ENCODE measurements at regions not wholly inside any gene's neighbourhood (a gene's known extent, or its start where the extent isn't known, plus 50 kb on each side); places are given as distances from the start of the nearest gene placed in this dataset.
"Not testable (repeated sequence)": the region's sequence is repeated elsewhere in the genome, so short reads cannot be mapped to it uniquely, and the experiment has no call there.

DNA sequence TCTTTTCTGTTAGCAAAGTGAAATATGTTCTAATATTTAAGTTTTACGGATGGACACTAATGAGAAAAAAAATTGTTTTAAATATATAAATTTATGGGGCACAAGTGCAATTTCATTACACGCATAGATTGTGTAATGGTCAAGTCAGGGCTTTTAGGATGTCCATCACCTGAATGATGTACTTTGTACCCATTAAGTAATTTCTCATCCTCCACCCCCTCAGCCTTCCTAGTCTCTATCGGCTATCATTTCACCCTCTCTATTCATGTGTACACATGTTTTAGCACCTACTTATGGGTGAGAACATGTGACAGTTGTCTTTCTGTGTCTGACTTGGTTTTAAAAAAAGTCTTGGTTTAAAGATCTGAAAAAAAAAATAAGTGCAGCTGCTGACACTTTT lies 616.0 kb downstream of the IQCM start:
- DNase-seq (ENCODE audit: extremely low spot score, unreplicated experiment): no peak
- H3K36me3 Mint-ChIP-seq (ENCODE audit: unreplicated experiment): no peaks in the 10 kb centered on the region
- H3K9me3 Mint-ChIP-seq (ENCODE audit: unreplicated experiment): no peaks in the 10 kb centered on the region
- TF ChIP-seq CTCF (IDR thresholded peaks at IDR 0.05): no peak
- no peak overlapping the region for H3K4me3 Mint-ChIP-seq (ENCODE audit: unreplicated experiment)
- no peak overlapping the region for H3K27ac Mint-ChIP-seq (ENCODE audit: unreplicated experiment)
- no peaks in the 10 kb centered on the region for H3K4me1 Mint-ChIP-seq (ENCODE audit: unreplicated experiment)
- no peaks in the 10 kb centered on the region for H3K27me3 Mint-ChIP-seq (ENCODE audit: unreplicated experiment)

- Mint-ChIP-seq H3K4me1 (ENCODE audit: unreplicated experiment) (no peaks in the 10 kb centered on the region), H3K9me3 (ENCODE audit: unreplicated experiment) (no peaks in the 10 kb centered on the region), H3K36me3 (ENCODE audit: unreplicated experiment) (no peaks in the 10 kb centered on the region), H3K4me3 (ENCODE audit: unreplicated experiment) (no peak overlapping the region), H3K27me3 (ENCODE audit: unreplicated experiment) (no peaks in the 10 kb centered on the region), H3K27ac (ENCODE audit: unreplicated experiment) (no peak overlapping the region)
- TF ChIP-seq CTCF (IDR thresholded peaks at IDR 0.05): no peak
- DNase-seq (ENCODE audit: extremely low spot score, unreplicated experiment): no peak
Measured at GRCh38 chr4:149194061-149194460, 621.6 kb downstream of the IQCM start.

GRCh38 chr4:149187726-149188125 lies 627.9 kb downstream of the IQCM start:
- no peak overlapping the region for H3K27ac Mint-ChIP-seq (ENCODE audit: unreplicated experiment)
- no peak for DNase-seq (ENCODE audit: extremely low spot score, unreplicated experiment)
- no peak for TF ChIP-seq CTCF (IDR thresholded peaks at IDR 0.05)
- no peaks in the 10 kb centered on the region for H3K36me3 Mint-ChIP-seq (ENCODE audit: unreplicated experiment)
- H3K27me3 Mint-ChIP-seq (ENCODE audit: unreplicated experiment): no peaks in the 10 kb centered on the region
- H3K9me3 Mint-ChIP-seq (ENCODE audit: unreplicated experiment): no peaks in the 10 kb centered on the region
- no peaks in the 10 kb centered on the region for H3K4me1 Mint-ChIP-seq (ENCODE audit: unreplicated experiment)
- H3K4me3 Mint-ChIP-seq (ENCODE audit: unreplicated experiment): no peak overlapping the region

GRCh38 chr4:149183638-149184037 lies 632.0 kb downstream of the IQCM start:
- Mint-ChIP-seq H3K27me3 (ENCODE audit: unreplicated experiment) (no peaks in the 10 kb centered on the region), H3K4me3 (ENCODE audit: unreplicated experiment) (no peak overlapping the region)
- TF ChIP-seq CTCF (IDR thresholded peaks at IDR 0.05): no peak

DNA sequence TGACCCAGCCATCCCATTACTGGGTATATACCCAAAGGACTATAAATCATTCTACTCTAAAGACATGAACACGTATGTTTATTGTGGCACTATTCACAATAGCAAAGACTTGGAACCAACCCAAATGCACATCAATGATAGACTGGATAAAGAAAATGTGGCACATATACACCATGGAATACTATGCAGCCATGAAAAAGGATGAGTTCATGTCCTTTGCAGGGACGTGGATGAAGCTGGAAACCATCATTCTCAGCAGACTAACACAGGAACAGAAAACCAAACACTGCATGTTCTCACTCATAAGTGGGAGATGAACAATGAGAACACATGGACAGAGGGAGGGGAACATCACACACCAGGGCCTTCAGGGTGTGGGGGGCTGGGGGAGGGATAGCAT lies 634.2 kb downstream of the IQCM start:
- H3K4me3 Mint-ChIP-seq (ENCODE audit: unreplicated experiment); H3K27me3 Mint-ChIP-seq (ENCODE audit: unreplicated experiment); H3K36me3 Mint-ChIP-seq (ENCODE audit: unreplicated experiment); H3K9me3 Mint-ChIP-seq (ENCODE audit: unreplicated experiment); H3K27ac Mint-ChIP-seq (ENCODE audit: unreplicated experiment); DNase-seq (ENCODE audit: extremely low spot score, unreplicated experiment); H3K4me1 Mint-ChIP-seq (ENCODE audit: unreplicated experiment): not testable (repeated sequence)

More at GRCh38 chr4:149183638-149184037, 632.0 kb downstream of the IQCM start:
- Mint-ChIP-seq H3K4me1 (ENCODE audit: unreplicated experiment) (no peaks in the 10 kb centered on the region), H3K9me3 (ENCODE audit: unreplicated experiment) (no peaks in the 10 kb centered on the region), H3K36me3 (ENCODE audit: unreplicated experiment) (no peaks in the 10 kb centered on the region), H3K27ac (ENCODE audit: unreplicated experiment) (no peak overlapping the region)
- DNase-seq (ENCODE audit: extremely low spot score, unreplicated experiment): no peak

GRCh38 chr4:149176039-149176438 lies 639.6 kb downstream of the IQCM start:
- Mint-ChIP-seq H3K4me3 (ENCODE audit: unreplicated experiment) (no peak overlapping the region), H3K36me3 (ENCODE audit: unreplicated experiment) (no peaks in the 10 kb centered on the region), H3K27me3 (ENCODE audit: unreplicated experiment) (no peaks in the 10 kb centered on the region), H3K4me1 (ENCODE audit: unreplicated experiment) (no peaks in the 10 kb centered on the region), H3K27ac (ENCODE audit: unreplicated experiment) (no peak overlapping the region), H3K9me3 (ENCODE audit: unreplicated experiment) (no peaks in the 10 kb centered on the region)
- DNase-seq (ENCODE audit: extremely low spot score, unreplicated experiment): no peak
- no peak for TF ChIP-seq CTCF (IDR thresholded peaks at IDR 0.05)

All from osteocyte (in vitro differentiated cells).